Nephron (organoid): ENCODE measurements at regions not wholly inside any gene's neighbourhood (a gene's known extent, or its start where the extent isn't known, plus 50 kb on each side); places are given as distances from the start of the nearest gene placed in this dataset.

Experiments
- H3K27ac Mint-ChIP-seq, 3 experiments: 2 replicates each; pipeline ENCODE4 v1.8.0; 2020; ENCODE audit warnings: mixed read lengths in 3 of 3, mild to moderate bottlenecking in 2 of 3, moderate library complexity in 1 of 3
- H3K27me3 Mint-ChIP-seq: 2 replicates; pipeline ENCODE4 v1.8.0; 2021; ENCODE audit warnings: low read depth, mild to moderate bottlenecking, moderate library complexity, mixed read lengths
- H3K36me3 Mint-ChIP-seq: 2 replicates; pipeline ENCODE4 v1.8.0; 2020; ENCODE audit warnings: low read depth, mixed read lengths
- H3K4me1 Mint-ChIP-seq: 2 replicates; pipeline ENCODE4 v1.8.0; 2020; ENCODE audit warnings: mixed read lengths
- H3K4me3 Mint-ChIP-seq, 3 experiments: 2 replicates each; pipeline ENCODE4 v1.8.0; 2020; ENCODE audit warnings: mild to moderate bottlenecking in 3 of 3, mixed read lengths in 3 of 3, moderate library complexity in 2 of 3
- H3K9me3 Mint-ChIP-seq: 2 replicates; pipeline ENCODE4 v1.8.0; 2020; ENCODE audit warnings: mixed read lengths
- CTCF ChIP-seq, 3 experiments: fragments of 200-600 bp; sonication (generic); IDR thresholded peaks; one replicate each; pipeline ENCODE4 v1.5.0; 2021; ENCODE audit warnings: antibody characterized with exemption in 3 of 3; ENCODE audit not compliant: unreplicated experiment in 3 of 3

- Mint-ChIP-seq H3K4me1 (peaks cover 12% of the 10 kb centered on the region), H3K9me3 (no peaks in the 10 kb centered on the region), H3K4me3 (no peak overlapping the region), H3K27ac (peak overlapping the region in 2 of 3 experiments; percentile 2 to 31), H3K27me3 (no peaks in the 10 kb centered on the region), H3K36me3 (no peaks in the 10 kb centered on the region)
- no peak for TF ChIP-seq CTCF (IDR thresholded peaks at IDR 0.05; ENCODE audit: unreplicated experiment in 3 of 3)
Measured at GRCh38 chr5:117143406-117143805, 568.8 kb upstream of the SEMA6A start.

DNA sequence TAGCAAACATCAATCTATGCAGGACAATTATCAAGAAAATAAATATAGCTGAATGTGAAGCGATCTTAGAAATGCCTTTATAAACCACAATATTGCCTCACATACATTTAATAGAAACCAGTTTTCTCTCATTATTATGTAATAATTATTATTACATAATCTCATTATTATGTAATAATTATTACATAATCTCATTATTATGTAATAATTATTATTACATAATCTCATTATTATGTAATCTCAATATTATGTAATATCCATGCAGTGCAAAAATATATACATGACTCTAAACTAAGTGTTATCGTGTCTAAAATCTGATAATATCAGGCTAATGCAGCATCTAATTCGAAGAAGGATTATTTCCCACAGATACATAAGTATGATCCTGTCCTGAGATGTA is 563.9 kb upstream of the SEMA6A start:
- Mint-ChIP-seq H3K27ac (no peak overlapping the region), H3K36me3 (no peaks in the 10 kb centered on the region), H3K9me3 (no peaks in the 10 kb centered on the region), H3K27me3 (no peaks in the 10 kb centered on the region), H3K4me3 (no peak overlapping the region), H3K4me1 (peaks cover 21% of the 10 kb centered on the region)
- no peak for TF ChIP-seq CTCF (IDR thresholded peaks at IDR 0.05; ENCODE audit: unreplicated experiment in 3 of 3)

DNA sequence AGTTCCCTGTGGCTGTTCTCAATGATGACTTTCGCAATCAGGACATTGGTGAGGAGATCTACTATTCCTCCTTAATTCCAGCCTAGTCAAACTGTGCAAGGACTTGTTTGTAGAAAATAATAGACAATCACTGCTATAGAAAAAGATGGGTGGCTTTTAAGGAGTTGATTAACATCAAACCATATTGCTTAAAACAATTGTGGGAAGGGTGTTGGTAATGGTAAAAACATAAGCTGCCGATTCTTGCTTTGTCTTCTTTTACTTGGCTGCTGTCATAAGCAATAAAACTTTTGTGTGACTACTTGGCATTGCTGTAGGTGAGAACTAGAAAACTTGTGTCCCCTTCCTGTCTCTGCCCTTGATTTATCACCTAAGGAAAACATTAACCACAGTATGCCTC is 561.2 kb upstream of the SEMA6A start:
- H3K27ac Mint-ChIP-seq: no peak overlapping the region
- H3K9me3 Mint-ChIP-seq: no peaks in the 10 kb centered on the region
- TF ChIP-seq CTCF (IDR thresholded peaks at IDR 0.05; ENCODE audit: unreplicated experiment in 3 of 3): no peak
- no peaks in the 10 kb centered on the region for H3K36me3 Mint-ChIP-seq
- no peak overlapping the region for H3K4me3 Mint-ChIP-seq
- H3K27me3 Mint-ChIP-seq: no peaks in the 10 kb centered on the region
- H3K4me1 Mint-ChIP-seq: peaks cover 38% of the 10 kb centered on the region

DNA sequence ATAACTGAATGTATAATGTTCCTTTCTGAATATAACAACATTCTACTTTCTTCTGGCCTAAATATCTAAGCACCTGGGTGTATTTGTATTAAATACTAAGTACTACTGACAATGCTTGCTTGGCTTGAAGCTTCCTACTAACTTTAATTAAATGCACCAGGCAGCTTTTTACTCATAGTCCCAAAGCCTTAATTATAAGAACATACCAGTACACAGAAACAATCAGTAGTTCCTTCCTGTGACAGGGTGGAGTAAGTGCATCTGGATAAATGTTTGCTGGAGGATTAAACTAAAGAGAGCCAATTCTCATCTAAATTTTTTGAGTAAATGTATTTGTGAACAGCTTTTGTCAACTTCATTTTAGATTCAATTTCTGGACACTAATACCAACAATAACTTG is 558.6 kb upstream of the SEMA6A start:
- H3K9me3 Mint-ChIP-seq: peaks cover 6% of the 10 kb centered on the region
- no peaks in the 10 kb centered on the region for H3K36me3 Mint-ChIP-seq
- H3K27ac Mint-ChIP-seq: no peak overlapping the region
- TF ChIP-seq CTCF (IDR thresholded peaks at IDR 0.05; ENCODE audit: unreplicated experiment in 3 of 3): no peak
- H3K4me1 Mint-ChIP-seq: peaks cover 46% of the 10 kb centered on the region
- H3K4me3 Mint-ChIP-seq: no peak overlapping the region
- no peaks in the 10 kb centered on the region for H3K27me3 Mint-ChIP-seq

DNA sequence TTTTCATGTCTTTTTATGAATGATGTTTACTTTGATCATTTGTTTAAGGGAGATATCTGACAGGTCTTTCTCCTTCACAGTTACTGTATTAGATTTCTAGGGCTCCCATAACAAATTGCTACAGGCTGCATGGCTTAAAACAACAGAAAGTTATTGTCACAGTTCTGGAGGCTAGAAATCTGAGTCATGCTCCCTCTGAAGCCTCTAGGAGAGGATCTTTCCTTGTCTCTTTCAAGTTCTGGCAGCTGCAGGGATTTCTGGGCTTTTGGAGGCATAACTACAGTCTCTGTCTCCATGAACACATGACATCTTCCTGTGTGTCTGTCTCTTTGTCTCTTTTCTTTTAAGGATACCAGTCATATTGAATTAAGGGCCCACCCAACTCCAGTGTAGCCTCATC is 557.3 kb upstream of the SEMA6A start:
- TF ChIP-seq CTCF (IDR thresholded peaks at IDR 0.05; ENCODE audit: unreplicated experiment in 3 of 3): no peak
- Mint-ChIP-seq H3K27me3 (no peaks in the 10 kb centered on the region), H3K4me3 (peak overlapping the region in 1 of 3 experiments; percentile 10), H3K9me3 (peaks cover 12% of the 10 kb centered on the region), H3K36me3 (no peaks in the 10 kb centered on the region), H3K27ac (peak overlapping the region; percentile 66 to 86 (median 79)), H3K4me1 (peaks cover 39% of the 10 kb centered on the region)

DNA sequence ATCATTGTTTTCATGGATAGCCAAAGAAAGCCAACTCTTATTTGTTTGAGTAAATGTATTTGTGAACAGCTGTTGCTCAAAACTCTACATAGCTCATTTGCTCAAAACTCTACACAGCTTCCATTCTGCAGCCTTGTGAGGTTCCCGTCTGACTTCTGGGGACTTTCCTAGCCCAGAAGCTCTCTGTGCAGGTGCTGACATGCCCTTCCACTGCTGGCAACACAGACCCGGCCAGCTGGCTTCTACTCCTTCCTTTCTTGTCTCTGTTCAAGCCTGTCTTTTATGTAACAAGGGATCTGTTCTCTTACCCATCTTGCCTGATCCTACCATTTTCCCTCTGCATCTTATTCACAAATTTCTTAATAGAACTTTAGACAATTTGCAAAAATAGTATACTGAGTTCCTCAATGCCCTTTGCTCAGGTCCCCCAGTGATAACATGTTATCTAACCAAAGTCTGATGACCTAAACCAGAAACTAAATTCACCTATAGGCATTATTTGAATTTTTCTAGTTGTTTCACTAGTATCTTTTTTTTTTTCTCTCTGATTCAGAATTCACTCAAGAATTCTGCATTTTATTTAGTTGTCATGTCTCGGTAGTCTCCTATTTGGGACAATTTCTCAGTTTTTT is 556.5 kb upstream of the SEMA6A start:
- peaks cover 16% of the 10 kb centered on the region for H3K9me3 Mint-ChIP-seq
- H3K27ac Mint-ChIP-seq: peak overlapping the region; percentile 12 to 79 (median 66)
- TF ChIP-seq CTCF (IDR thresholded peaks at IDR 0.05; ENCODE audit: unreplicated experiment in 3 of 3): no peak
- no peaks in the 10 kb centered on the region for H3K36me3 Mint-ChIP-seq
- no peak overlapping the region for H3K4me3 Mint-ChIP-seq
- no peaks in the 10 kb centered on the region for H3K27me3 Mint-ChIP-seq
- H3K4me1 Mint-ChIP-seq: peaks cover 31% of the 10 kb centered on the region
